Activated T-cell treated with anti-CD3 and anti-CD28 coated beads, Interleukin-2, amount 50 U/mL, for 24 hours (primary cell): ENCODE measurements at regions not wholly inside any gene's neighbourhood (a gene's known extent, or its start where the extent isn't known, plus 50 kb on each side); places are given as distances from the start of the nearest gene placed in this dataset.

ENCODE experiments used
- DNase-seq: peaks from one replicate; pipeline ENCODE4 v3.0.0-alpha.2; 2020
- H3K27ac Mint-ChIP-seq: 2 replicates; pipeline ENCODE4 v1.8.0; 2020; ENCODE audit warnings: mild to moderate bottlenecking, mixed read lengths
- H3K27me3 Mint-ChIP-seq: 2 replicates; pipeline ENCODE4 v1.8.0; 2020; ENCODE audit warnings: mixed read lengths
- H3K36me3 Mint-ChIP-seq: 2 replicates; pipeline ENCODE4 v1.8.0; 2020; ENCODE audit warnings: low read depth, mixed read lengths
- H3K4me1 Mint-ChIP-seq: 2 replicates; pipeline ENCODE4 v1.8.0; 2020; ENCODE audit warnings: low read depth, mixed read lengths
- H3K4me3 Mint-ChIP-seq: 2 replicates; pipeline ENCODE4 v1.8.0; 2020; ENCODE audit warnings: mild to moderate bottlenecking, moderate library complexity, mixed read lengths
- H3K9me3 Mint-ChIP-seq: 2 replicates; pipeline ENCODE4 v1.8.0; 2020; ENCODE audit warnings: mixed read lengths

DNA sequence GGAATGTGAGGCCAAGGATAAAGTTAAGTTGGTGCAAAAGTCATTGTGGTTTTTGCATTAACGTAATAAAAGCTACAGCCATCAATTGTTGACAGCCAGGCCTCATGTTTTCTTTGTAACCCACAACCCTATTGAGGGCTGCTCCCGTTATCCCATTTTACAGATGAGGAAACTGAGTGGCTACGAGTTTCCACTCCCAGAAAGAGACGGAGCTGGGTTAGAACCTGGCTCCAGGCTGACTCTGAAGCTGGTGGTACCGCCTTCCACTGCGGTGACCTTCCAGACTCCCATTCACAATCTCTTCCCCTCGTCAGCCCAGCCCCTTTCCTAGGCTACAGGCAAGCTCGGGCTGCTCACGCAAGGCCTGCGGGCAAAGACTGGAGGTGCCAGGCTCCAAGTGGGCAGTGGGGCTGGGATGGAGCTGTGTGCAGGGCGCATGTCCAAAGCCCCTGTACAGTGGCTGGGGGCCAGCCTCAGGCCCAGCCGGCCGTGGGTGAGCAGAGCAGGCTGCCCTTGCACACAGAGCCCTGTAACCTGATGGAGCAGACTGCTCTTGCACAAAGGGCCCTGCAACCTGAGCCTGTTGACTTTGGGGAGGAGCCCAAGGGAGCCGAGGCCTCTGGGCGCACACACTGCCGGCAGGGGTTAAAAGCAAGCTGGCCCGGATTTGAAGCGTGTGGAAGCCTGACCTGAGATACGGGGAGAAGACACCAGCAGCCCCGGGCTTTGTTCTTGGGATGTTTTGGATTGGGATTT, 97.4 kb upstream of the TMPRSS2 start:
- no peak for DNase-seq
- H3K4me3 Mint-ChIP-seq = no peak overlapping the region
- no peaks in the 10 kb centered on the region for H3K9me3 Mint-ChIP-seq
- H3K4me1 Mint-ChIP-seq = no peaks in the 10 kb centered on the region
- peaks cover 38% of the 10 kb centered on the region for H3K27me3 Mint-ChIP-seq
- no peaks in the 10 kb centered on the region for H3K36me3 Mint-ChIP-seq
- H3K27ac Mint-ChIP-seq = no peak overlapping the region

DNA sequence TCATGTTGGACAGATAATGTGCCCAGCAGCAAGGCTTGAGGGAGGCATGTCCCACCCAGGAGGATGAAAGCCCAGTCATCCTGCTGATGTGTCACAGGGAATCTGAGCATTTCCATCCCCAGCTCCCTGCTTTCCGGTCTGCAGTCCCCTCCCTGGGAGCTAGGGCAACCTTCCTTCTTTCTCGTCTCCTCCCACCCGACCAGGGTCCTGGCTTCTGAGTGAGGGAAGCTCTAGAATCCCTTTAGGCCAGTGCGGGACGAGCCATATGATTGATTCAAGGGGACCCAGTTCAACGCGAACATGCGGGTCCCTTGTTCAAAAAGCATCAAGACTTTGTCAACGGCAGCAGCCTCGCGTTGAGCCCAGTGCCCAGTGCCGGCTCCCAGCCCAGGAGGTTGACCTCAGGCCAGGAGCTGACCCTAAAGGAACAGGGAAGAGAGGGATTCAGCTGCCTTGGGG, 96.7 kb upstream of the TMPRSS2 start:
- peaks cover 30% of the 10 kb centered on the region for H3K27me3 Mint-ChIP-seq
- H3K4me1 Mint-ChIP-seq = no peaks in the 10 kb centered on the region
- DNase-seq = no peak
- no peak overlapping the region for H3K4me3 Mint-ChIP-seq
- H3K9me3 Mint-ChIP-seq = no peaks in the 10 kb centered on the region
- H3K36me3 Mint-ChIP-seq = no peaks in the 10 kb centered on the region
- H3K27ac Mint-ChIP-seq = no peak overlapping the region

DNA sequence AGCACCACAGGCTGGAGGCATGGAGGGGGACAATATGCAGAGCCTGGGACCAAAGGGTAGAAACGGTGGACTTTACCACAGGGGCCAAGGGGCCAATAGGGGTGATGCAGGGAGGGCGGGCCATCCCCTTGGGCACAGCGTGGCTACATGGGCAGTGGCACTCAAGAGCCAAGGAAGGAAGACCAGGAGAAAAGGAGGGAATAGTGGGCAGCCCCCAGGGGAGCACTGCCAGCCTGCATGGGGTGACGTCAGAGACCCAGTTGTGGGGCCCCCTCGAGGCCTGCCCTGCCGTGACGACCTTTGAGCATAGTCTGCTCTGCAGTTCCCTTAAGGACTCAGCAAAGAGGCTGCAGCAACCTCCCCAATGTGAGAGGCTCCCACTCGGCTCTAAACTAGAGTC, 95.5 kb upstream of the TMPRSS2 start:
- Mint-ChIP-seq H3K27ac (no peak overlapping the region), H3K4me3 (no peak overlapping the region), H3K36me3 (no peaks in the 10 kb centered on the region), H3K27me3 (peaks cover 20% of the 10 kb centered on the region), H3K4me1 (no peaks in the 10 kb centered on the region), H3K9me3 (no peaks in the 10 kb centered on the region)
- DNase-seq = no peak

DNA sequence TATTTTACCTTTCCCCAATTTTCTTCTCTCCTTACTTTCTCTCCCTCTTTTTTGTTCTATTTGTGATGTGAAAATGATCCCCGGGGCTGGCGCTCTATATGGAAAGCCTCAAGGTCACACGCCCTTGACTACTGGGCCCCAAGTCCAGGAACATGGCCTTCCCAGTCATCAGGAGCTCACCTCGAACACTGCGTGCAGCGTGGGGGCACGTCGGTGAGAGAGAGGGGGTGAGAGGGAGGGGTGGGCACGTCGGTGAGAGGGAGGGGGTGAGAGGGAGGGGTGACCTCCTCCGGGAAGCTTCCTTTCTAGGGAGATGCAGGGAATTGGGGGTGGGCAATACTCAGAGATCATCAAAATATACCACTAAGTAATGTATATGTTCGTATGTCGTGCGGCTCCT, 94.6 kb upstream of the TMPRSS2 start:
- no peak overlapping the region for H3K4me3 Mint-ChIP-seq
- no peaks in the 10 kb centered on the region for H3K36me3 Mint-ChIP-seq
- H3K27me3 Mint-ChIP-seq = peaks cover 18% of the 10 kb centered on the region
- H3K27ac Mint-ChIP-seq = no peak overlapping the region
- DNase-seq = no peak
- no peaks in the 10 kb centered on the region for H3K9me3 Mint-ChIP-seq
- H3K4me1 Mint-ChIP-seq = no peaks in the 10 kb centered on the region

DNA sequence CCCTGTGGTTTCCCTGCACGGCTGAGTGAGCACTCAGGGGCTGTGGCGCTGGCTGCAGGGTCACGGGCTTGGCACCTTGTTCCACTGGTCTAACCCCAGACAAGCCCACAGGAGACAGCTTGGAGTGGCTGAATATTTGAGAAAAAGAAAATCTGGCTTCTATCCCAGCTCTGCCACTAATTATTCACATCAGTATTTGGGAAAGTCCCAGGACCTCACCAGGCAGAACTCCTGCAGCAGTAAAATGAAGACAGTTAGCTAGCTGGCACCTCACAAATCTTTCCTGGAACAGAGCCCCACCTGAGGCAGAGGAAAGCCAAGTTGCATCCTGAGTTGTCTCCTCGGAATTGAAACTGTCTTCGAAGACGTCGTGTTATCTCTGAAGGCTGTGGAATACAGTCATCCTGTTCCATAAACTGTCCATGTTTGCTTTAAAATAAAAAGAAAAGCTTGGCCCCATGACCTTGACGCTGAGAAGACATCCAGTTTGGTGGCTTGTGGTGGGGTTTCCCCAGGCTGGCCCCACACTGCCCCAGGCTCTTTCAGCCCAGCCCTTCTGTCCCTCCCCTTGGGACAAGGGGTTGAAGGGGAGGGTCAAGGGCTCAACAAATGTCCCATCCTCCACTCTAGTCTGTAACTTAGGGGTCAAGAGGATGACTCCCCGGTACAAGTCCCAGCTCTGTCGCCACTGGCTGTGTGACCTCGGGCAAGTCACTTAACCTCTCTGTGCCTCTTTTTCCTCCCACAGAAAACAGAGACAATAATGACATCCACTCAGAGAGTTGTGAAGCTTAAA, 93.8 kb upstream of the TMPRSS2 start:
- Mint-ChIP-seq H3K27me3 (peaks cover 13% of the 10 kb centered on the region), H3K9me3 (no peaks in the 10 kb centered on the region), H3K36me3 (no peaks in the 10 kb centered on the region), H3K4me3 (no peak overlapping the region), H3K27ac (no peak overlapping the region), H3K4me1 (no peaks in the 10 kb centered on the region)
- DNase-seq = no peak

DNA sequence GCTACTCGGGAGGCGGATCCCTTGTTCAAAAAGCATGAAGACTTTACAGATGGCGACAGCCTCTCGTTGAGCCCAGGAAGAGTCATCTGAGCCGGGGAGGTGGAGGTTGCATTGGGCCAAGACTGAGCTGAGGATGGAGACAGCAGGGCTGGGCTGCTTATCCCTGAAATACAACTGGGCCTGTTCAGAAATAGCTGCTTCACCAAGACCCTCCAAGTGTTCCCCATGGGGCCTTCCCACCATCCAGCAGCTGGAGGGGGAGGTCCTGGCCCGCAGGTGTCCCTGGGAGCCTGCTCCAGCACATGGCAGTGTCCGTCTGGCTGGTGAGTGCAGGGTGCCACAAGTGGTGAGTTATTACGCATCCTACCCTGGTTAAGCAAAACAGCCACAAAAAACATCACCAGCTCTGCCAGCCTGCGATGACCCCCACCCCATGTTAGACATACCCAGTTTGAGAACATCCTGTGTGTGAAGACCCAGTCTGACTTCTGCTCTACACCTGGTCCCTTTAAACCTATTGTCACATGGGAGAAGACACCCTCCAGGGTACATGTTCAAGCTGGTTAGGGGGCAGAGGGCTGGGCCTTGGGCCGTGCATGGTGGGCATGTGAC, 93.1 kb upstream of the TMPRSS2 start:
- Mint-ChIP-seq H3K4me1 (no peaks in the 10 kb centered on the region), H3K9me3 (no peaks in the 10 kb centered on the region), H3K4me3 (no peak overlapping the region), H3K36me3 (no peaks in the 10 kb centered on the region), H3K27ac (no peak overlapping the region), H3K27me3 (peaks cover 10% of the 10 kb centered on the region)
- no peak for DNase-seq

DNA sequence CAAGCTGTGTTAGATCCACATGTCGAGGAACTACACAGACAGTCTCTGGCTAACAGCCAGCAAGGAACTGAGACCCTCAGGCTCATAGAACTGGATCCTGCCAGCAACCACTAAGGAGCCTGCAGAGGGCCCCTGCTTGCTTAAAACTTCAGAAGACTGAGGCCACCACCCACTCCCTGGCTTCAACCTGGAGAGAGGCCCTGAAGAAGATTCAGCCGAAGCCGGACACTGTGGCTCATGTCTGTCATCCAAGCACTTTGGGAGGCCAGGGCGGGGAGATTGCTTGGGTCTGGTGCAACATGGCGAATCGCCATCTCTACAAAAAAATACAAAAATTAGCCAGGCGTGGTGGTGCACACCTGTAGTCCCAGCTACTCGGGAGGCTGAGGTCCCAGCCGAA, 92.6 kb upstream of the TMPRSS2 start:
- no peak for DNase-seq
- Mint-ChIP-seq H3K4me1 (no peaks in the 10 kb centered on the region), H3K36me3 (no peaks in the 10 kb centered on the region), H3K9me3 (no peaks in the 10 kb centered on the region), H3K27me3 (peaks cover 7% of the 10 kb centered on the region), H3K27ac (no peak overlapping the region), H3K4me3 (no peak overlapping the region)

DNA sequence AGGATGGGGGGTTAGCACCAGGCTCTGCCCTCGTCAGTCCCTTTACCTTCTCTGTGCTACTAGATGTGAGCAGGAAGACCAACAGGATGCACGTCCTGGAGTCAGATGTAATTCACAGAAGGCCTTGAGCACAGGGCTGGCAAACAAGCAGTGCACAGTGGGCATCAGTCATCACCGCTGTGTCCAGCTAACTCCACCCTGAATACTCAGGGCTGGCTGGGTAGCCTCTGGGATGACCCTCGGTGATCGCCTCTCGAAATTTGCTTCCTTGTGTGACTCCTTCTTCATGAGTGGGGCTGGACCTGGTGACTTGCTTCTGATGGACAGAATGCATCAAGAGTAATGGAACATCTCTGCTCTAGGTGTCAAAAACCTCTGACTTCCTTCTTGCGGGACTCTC, 92.2 kb upstream of the TMPRSS2 start:
- DNase-seq = no peak
- H3K27me3 Mint-ChIP-seq = peaks cover 7% of the 10 kb centered on the region
- H3K4me1 Mint-ChIP-seq = no peaks in the 10 kb centered on the region
- H3K9me3 Mint-ChIP-seq = no peaks in the 10 kb centered on the region
- H3K36me3 Mint-ChIP-seq = no peaks in the 10 kb centered on the region
- H3K4me3 Mint-ChIP-seq = no peak overlapping the region
- H3K27ac Mint-ChIP-seq = no peak overlapping the region

DNA sequence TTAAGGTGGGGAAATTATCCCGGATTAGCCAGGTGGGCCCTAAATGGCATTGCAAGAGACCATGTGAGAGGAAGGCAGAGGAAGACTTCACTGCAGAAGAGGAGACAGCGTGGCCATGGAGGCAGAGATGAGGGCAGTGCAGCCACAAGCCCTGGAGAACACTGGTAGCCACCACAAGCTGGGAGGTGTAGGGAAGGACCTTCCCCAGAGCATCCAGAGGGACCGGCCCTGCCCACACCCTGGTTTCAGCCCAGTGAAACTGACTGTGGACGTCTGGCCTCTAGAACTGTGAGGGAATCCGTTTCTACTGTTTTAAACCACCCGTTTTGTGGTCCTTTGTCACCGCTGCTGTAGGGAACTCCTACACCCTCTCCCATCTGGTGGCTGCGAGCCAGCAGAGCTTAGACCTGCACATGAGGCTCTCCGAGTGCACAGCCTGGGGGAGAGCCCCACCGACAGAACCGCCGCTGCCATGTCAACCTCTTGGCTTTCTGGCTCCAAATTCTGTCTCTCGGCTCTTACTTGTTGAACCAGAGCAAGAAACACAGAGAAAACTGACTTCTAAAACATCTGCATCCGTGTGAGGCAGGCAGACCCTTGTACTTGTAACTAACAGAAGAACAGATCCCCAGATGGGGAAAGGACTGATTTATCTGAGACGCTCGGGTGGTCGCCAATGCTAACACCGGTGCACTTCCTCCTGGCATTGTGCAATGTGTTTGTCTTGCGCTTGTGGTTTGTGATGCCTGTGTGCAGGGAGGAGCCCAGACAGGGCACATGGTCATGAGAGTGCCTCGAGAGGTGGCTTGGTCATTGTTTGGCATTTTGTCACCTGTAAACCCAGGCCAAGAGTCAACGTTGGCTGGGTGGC, 90.8 kb upstream of the TMPRSS2 start:
- H3K36me3 Mint-ChIP-seq = no peaks in the 10 kb centered on the region
- no peaks in the 10 kb centered on the region for H3K4me1 Mint-ChIP-seq
- no peaks in the 10 kb centered on the region for H3K9me3 Mint-ChIP-seq
- no peak for DNase-seq
- H3K27me3 Mint-ChIP-seq = peaks cover 7% of the 10 kb centered on the region
- no peak overlapping the region for H3K27ac Mint-ChIP-seq
- H3K4me3 Mint-ChIP-seq = no peak overlapping the region

DNA sequence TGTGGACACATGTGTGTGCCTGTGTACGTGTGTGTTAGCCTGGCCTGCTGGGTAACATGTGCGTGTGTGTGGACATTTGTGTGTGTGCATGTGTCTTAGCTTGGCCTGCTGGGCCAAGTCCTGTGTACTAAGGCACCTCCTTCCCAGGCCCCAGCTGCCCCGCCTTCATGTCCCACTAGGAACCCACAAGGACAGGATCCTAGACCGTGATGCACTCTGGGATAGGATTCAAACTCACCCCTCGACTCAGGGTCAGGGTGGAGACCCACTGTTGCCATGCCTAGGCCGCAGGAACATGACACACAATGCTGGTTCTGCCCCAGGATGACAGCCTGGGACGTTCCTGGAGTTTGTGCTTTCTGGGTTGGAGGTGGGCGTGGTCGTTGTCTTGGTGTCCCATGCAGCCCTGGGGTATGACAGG, 89.9 kb upstream of the TMPRSS2 start:
- H3K27ac Mint-ChIP-seq = no peak overlapping the region
- DNase-seq = no peak
- no peaks in the 10 kb centered on the region for H3K9me3 Mint-ChIP-seq
- H3K4me1 Mint-ChIP-seq = no peaks in the 10 kb centered on the region
- H3K36me3 Mint-ChIP-seq = no peaks in the 10 kb centered on the region
- H3K27me3 Mint-ChIP-seq = peaks cover 10% of the 10 kb centered on the region
- H3K4me3 Mint-ChIP-seq = no peak overlapping the region

DNA sequence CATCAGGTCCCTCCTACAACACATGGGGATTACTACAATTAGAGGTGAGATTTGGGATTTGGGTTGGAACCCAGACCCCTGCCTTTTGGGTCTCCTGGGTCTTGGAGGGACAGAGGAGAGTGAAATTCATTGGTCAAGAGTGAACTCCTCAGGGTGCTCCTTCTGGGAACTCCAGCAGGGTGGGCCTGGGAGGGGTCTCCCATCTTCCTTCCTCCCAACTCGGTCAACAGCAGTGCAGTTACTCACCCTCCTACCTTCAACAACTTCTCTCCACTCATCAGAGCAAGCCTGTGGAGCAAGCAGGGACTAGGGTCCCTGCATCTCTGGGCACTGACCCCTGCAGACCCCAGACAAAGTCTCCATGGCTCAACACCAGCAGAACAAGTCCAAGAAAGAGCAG, 89.3 kb upstream of the TMPRSS2 start:
- H3K27ac Mint-ChIP-seq = no peak overlapping the region
- H3K27me3 Mint-ChIP-seq = peaks cover 7% of the 10 kb centered on the region
- H3K4me3 Mint-ChIP-seq = no peak overlapping the region
- no peaks in the 10 kb centered on the region for H3K36me3 Mint-ChIP-seq
- no peaks in the 10 kb centered on the region for H3K4me1 Mint-ChIP-seq
- DNase-seq = no peak
- H3K9me3 Mint-ChIP-seq = no peaks in the 10 kb centered on the region

DNA sequence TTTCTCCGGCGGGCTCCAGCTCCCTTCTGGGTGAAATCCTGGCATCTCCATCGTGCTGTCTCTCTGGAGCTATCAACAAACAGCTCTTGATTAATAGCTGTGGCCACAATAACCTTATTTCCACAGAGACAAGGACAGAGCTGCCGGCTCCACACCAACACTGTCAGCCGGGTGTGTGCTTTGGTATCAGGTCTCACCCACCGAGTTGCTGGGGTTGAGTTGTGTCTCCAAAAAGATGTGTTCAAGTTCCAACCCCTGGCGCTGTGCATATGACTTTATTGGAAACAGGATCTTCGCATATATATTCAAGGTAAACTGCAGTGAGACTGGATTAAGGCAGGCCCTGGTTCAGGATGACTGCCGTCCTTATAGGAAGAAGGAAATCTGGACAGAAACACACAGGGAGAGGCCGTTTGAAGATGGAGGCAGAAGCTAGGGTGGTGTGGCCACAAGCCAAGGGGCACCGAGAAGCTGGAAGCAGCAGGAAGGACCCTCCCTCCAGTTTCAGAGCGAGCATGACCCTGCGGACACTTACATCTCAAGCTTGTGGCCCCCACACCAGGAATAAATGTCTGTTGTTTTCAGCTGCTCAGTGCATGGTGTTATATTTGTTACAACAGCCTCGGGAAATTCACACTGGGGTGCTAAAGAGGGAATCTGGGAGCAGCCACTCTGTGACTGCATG, 88.4 kb upstream of the TMPRSS2 start:
- Mint-ChIP-seq H3K27me3 (peaks cover 5% of the 10 kb centered on the region), H3K27ac (no peak overlapping the region), H3K9me3 (no peaks in the 10 kb centered on the region), H3K4me1 (no peaks in the 10 kb centered on the region), H3K4me3 (no peak overlapping the region), H3K36me3 (no peaks in the 10 kb centered on the region)
- DNase-seq = no peak

DNA sequence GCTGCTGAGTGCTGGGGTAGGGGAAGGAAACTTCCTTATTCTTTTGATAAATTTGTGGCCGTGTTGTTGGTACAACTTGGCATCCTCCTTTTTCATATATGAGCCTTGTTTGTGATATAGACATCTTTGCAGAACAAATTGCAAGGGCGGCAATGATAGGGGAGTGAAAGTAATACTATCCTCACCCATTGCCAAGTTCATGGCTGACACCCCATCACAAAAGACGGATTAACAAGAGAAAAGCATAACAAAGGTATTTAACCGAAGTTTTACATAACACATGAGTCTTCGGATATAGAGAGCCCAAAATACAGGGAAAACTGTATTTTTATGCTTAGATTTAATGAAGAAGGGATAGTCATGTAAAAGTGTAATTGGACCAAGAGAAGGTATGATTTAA, 86.3 kb upstream of the TMPRSS2 start:
- Mint-ChIP-seq H3K9me3 (no peaks in the 10 kb centered on the region), H3K36me3 (no peaks in the 10 kb centered on the region), H3K27ac (no peak overlapping the region), H3K27me3 (peaks cover 5% of the 10 kb centered on the region), H3K4me1 (no peaks in the 10 kb centered on the region), H3K4me3 (no peak overlapping the region)
- no peak for DNase-seq

DNA sequence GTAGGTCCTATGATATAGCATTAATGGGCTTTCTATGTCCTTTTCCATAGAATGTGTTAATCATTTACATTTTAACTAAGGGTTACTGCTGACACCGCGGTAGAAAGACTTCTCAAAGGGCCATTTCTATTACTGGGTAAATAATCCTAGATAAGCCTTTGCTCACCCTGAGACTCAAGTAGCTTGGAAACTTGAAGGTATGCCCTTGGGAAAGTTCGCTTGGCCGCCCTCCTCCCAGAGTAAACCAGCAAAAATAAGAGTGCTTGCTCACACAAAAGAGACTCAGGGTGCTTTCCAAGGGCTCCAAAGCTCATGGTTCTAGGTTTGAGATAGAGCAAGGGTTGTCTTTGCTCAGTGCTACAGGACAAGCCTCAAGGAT, 85.8 kb upstream of the TMPRSS2 start:
- peaks cover 9% of the 10 kb centered on the region for H3K27me3 Mint-ChIP-seq
- no peak overlapping the region for H3K27ac Mint-ChIP-seq
- DNase-seq = no peak
- H3K9me3 Mint-ChIP-seq = peaks cover 4% of the 10 kb centered on the region
- H3K4me3 Mint-ChIP-seq = no peak overlapping the region
- H3K36me3 Mint-ChIP-seq = no peaks in the 10 kb centered on the region
- no peaks in the 10 kb centered on the region for H3K4me1 Mint-ChIP-seq
